ENCODE measurements at regions not wholly inside any gene's neighbourhood (a gene's known extent, or its start where the extent isn't known, plus 50 kb on each side); places are given as distances from the start of the nearest gene placed in this dataset.

DNA sequence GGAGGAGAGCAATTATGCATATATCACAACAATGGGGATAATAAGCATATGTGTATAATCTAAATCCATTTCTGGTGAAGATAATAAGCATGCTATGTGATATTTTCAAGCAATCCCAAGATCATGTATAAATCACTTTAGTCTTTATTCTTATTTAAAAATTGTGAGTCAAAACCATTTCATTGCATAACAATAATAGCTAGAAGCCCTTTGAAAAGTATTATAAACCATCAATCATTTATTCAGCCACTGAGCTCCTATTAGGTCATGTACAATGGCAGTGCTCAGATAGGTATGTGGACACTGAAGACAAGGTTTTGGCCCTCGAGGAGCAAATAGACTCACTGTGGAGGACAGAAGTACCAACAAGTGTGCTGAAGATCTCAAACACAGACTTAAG lies 113.1 kb downstream of the CDCA7 start:
- Histone ChIP-seq H2BK5ac (ENCODE audit: insufficient read length, low read length) (no peak overlapping the region), H3K56ac (ENCODE audit: insufficient read length, low read depth, low read length) (no peak overlapping the region), H4K8ac (replicated peaks; ENCODE audit: insufficient read length, low read depth, low read length) (no peak overlapping the region), H3K18ac (ENCODE audit: insufficient read length, low read depth, low read length) (no peak overlapping the region), H2BK12ac (ENCODE audit: insufficient read length, low read depth, low read length) (no peak overlapping the region), H3K23ac (ENCODE audit: insufficient read length, low read depth, low read length) (no peak overlapping the region), H3K27me3 (ENCODE audit: insufficient read depth, low read length) (no peaks in the 10 kb centered on the region), H4K5ac (ENCODE audit: insufficient read length, low read depth, low read length) (no peak overlapping the region), H3K9me3 (ENCODE audit: control insufficient read depth, low read depth, low read length) (no peaks in the 10 kb centered on the region), H3K23me2 (ENCODE audit: insufficient read length, low read depth, low read length, poor library complexity, severe bottlenecking) (no peaks in the 10 kb centered on the region), H2BK15ac (ENCODE audit: low read depth, low read length) (no peak overlapping the region), H2BK20ac (ENCODE audit: low read depth, low read length, poor library complexity, severe bottlenecking) (no peak overlapping the region), H4K91ac (ENCODE audit: insufficient read length, low read depth, low read length) (no peak overlapping the region), H3K79me2 (ENCODE audit: insufficient read depth, low read length) (no peaks in the 10 kb centered on the region), H2AK5ac (ENCODE audit: insufficient read length, low read length) (no peak overlapping the region), H2AFZ (ENCODE audit: low read length) (no peak overlapping the region), H4K20me1 (ENCODE audit: control insufficient read depth, insufficient read depth, insufficient read length) (no peaks in the 10 kb centered on the region), H3K14ac (ENCODE audit: insufficient read depth, low read length) (no peak overlapping the region), H2BK120ac (ENCODE audit: low read depth, low read length, poor library complexity, severe bottlenecking) (no peak overlapping the region), H3K27ac (ENCODE audit: insufficient read length, low read depth, low read length) (no peak overlapping the region), H3T11ph (ENCODE audit: low read length) (no peak overlapping the region), H3K79me1 (ENCODE audit: insufficient read depth, low read depth, low read length, poor library complexity, severe bottlenecking) (no peaks in the 10 kb centered on the region), H3K9ac (ENCODE audit: extremely low read depth, insufficient read length, low read length) (no peak overlapping the region), H3K4me2 (ENCODE audit: insufficient read depth, insufficient read length, low read length) (no peak overlapping the region), H3K4me1 (ENCODE audit: insufficient read depth, low read length) (no peaks in the 10 kb centered on the region), H3K4ac (ENCODE audit: low read depth, low read length) (no peak overlapping the region)
- TF ChIP-seq, protein P1, sequence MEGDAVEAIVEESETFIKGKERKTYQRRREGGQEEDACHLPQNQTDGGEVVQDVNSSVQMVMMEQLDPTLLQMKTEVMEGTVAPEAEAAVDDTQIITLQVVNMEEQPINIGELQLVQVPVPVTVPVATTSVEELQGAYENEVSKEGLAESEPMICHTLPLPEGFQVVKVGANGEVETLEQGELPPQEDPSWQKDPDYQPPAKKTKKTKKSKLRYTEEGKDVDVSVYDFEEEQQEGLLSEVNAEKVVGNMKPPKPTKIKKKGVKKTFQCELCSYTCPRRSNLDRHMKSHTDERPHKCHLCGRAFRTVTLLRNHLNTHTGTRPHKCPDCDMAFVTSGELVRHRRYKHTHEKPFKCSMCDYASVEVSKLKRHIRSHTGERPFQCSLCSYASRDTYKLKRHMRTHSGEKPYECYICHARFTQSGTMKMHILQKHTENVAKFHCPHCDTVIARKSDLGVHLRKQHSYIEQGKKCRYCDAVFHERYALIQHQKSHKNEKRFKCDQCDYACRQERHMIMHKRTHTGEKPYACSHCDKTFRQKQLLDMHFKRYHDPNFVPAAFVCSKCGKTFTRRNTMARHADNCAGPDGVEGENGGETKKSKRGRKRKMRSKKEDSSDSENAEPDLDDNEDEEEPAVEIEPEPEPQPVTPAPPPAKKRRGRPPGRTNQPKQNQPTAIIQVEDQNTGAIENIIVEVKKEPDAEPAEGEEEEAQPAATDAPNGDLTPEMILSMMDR (conservative IDR thresholded peaks at IDR 0.05), result no peak
- no peak overlapping the region for H3K27ac Mint-ChIP-seq
- H3K36me3 Mint-ChIP-seq (ENCODE audit: insufficient read depth in 1 of 3, low read depth in 3 of 3), result peaks cover 0 to 4% (median 0%) of the 10 kb centered on the region in 3 experiments; a peak in 4 of 7 replicates
- no peak for DNase-seq
- no peaks in the 10 kb centered on the region for H3K27me3 Mint-ChIP-seq (ENCODE audit: low read depth)
- no peak overlapping the region for H3K4me3 Mint-ChIP-seq
- no CpG with 5 or more reads among the region's 1 CpG for WGBS (ENCODE audit: extremely low coverage, insufficient read length, low lambda C conversion rate)
- peaks cover 0 to 6% of the 10 kb centered on the region in 2 experiments; a peak in 2 of 4 replicates for H3K4me1 Mint-ChIP-seq
- peaks cover 3 to 5% of the 10 kb centered on the region in 2 experiments; a peak in 3 of 5 replicates for H3K9me3 Mint-ChIP-seq
